Body of pancreas (tissue), 4 donors: ENCODE measurements at regions not wholly inside any gene's neighbourhood (a gene's known extent, or its start where the extent isn't known, plus 50 kb on each side); places are given as distances from the start of the nearest gene placed in this dataset.
"Not testable (repeated sequence)": the region's sequence is repeated elsewhere in the genome, so short reads cannot be mapped to it uniquely, and the experiment has no call there.

Source experiments
- ATAC-seq: fragments of 150-250 bp; one replicate; pipeline ENCODE4 v1.9.1; 2016
- DNase-seq, 4 donors: peaks; one replicate each; pipeline ENCODE4 v3.0.0-alpha.2; 2019
- H3K27ac ChIP-seq, 4 donors: fragments of 200-600 bp; sonication (generic); 1 replicate in 3 of 4; 2 replicates in 1 of 4; pipeline versions ENCODE4 v1.5.1 to v1.6.1; 2016 to 2019; ENCODE audit warnings: mild to moderate bottlenecking in 1 of 4, mixed read lengths in 1 of 4, moderate library complexity in 1 of 4
- H3K27me3 ChIP-seq, 2 donors: fragments of 200-600 bp; sonication (generic); one replicate each; pipeline ENCODE4 v1.6.0; 2016; ENCODE audit warnings: mild to moderate bottlenecking in 1 of 2
- H3K36me3 ChIP-seq, 2 donors: fragments of 200-600 bp; sonication (generic); replicated peaks in 1 of 2; 2 replicates each; pipeline ENCODE4 v1.5.1; 2016; ENCODE audit warnings: low read depth in 2 of 2; ENCODE audit not compliant: insufficient read depth in 1 of 2
- H3K4me1 ChIP-seq: fragments of 200-600 bp; sonication (generic); one replicate; pipeline ENCODE4 v1.6.0; 2016
- H3K4me3 ChIP-seq, 2 donors: fragments of 200-600 bp; sonication (generic); 1 replicate in 1 of 2; 2 replicates in 1 of 2; pipeline ENCODE4 v1.5.1; 2016 to 2019
- H3K9me3 ChIP-seq, 3 donors: fragments of 200-600 bp; sonication (generic); 1 replicate in 2 of 3; 2 replicates in 1 of 3; pipeline ENCODE4 v1.5.1; 2016
- CTCF ChIP-seq, 7 experiments: fragments of 450-650 bp in 4 of 7; fragments of 200-600 bp in 3 of 7; sonication (generic) in 3 of 7; IDR thresholded peaks; one replicate each; pipeline ENCODE4 v1.5.1; 2016 to 2019; ENCODE audit warnings: antibody characterized with exemption in 7 of 7
- POLR2A ChIP-seq, 3 donors: fragments of 450-650 bp; IDR thresholded peaks; one replicate each; pipeline ENCODE4 v1.6.1; 2016; ENCODE audit warnings: antibody characterized with exemption in 3 of 3, mild to moderate bottlenecking in 2 of 3
- WGBS, 2 donors: methylation state at CpG; one replicate each; pipeline ENCODE4 v1.1.5; 2017; 5-methylcytosine and 5-hydroxymethylcytosine counted together
- intact Hi-C: fragments of 100-400 bp; cut with DNase I; formaldehyde crosslinking; loops from one replicate; pipeline ENCODE4 v1.15.1; 2023

GRCh38 chr5:153373130-153373498, 117.4 kb upstream of the GRIA1 start:
- no peak for TF ChIP-seq POLR2A (IDR thresholded peaks at IDR 0.05)
- TF ChIP-seq CTCF (IDR thresholded peaks at IDR 0.05) = no peak
- no peak for DNase-seq
- H3K27me3 ChIP-seq = no peaks in the 10 kb centered on the region
- 24 to 25% methylated on average over 4 of the region's 4 CpGs for WGBS, 2 donors
- intact Hi-C loops = no loop called here
- H3K9me3 ChIP-seq = no peaks in the 10 kb centered on the region
- no peak overlapping the region for H3K4me3 ChIP-seq
- no peak overlapping the region for H3K27ac ChIP-seq
- H3K4me1 ChIP-seq = peaks cover 4% of the 10 kb centered on the region
- no peak for ATAC-seq
- H3K36me3 ChIP-seq = no peaks in the 10 kb centered on the region

DNA sequence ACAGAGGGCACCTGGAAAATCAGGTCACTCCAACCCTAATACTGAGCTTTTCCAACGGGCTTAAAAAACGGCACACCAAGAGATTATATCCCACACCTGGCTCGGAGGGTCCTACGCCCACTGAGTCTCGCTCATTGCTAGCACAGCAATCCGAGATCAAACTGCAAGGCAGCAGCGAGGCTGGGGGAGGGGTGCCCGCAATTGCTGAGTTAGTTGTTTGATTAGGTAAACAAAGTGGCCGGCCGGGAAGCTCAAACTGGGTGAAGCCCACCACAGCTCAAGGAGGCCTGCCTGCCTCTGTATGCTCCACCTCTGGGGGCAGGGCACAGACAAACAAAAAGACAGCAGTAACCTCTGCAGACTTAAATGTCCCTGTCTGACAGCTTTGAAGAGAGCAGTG, 108.8 kb upstream of the GRIA1 start:
- H3K4me3 ChIP-seq, H3K9me3 ChIP-seq, H3K4me1 ChIP-seq, H3K27me3 ChIP-seq, H3K27ac ChIP-seq, DNase-seq, ATAC-seq, H3K36me3 ChIP-seq, intact Hi-C loops: not testable (repeated sequence)
- WGBS, 2 donors = 66 to 80% methylated on average over 3 to 10 of the region's 10 CpGs

- TF ChIP-seq POLR2A (IDR thresholded peaks at IDR 0.05) = no peak
- TF ChIP-seq CTCF (IDR thresholded peaks at IDR 0.05) = no peak
- Histone ChIP-seq H3K9me3 (no peaks in the 10 kb centered on the region), H3K27ac (no peak overlapping the region), H3K4me3 (no peak overlapping the region), H3K27me3 (no peaks in the 10 kb centered on the region), H3K36me3 (no peaks in the 10 kb centered on the region), H3K4me1 (no peaks in the 10 kb centered on the region)
- intact Hi-C loops = no loop called here
- ATAC-seq = no peak
- no peak for DNase-seq
Measured at GRCh38 chr5:153390569-153390968, 99.9 kb upstream of the GRIA1 start.

DNA sequence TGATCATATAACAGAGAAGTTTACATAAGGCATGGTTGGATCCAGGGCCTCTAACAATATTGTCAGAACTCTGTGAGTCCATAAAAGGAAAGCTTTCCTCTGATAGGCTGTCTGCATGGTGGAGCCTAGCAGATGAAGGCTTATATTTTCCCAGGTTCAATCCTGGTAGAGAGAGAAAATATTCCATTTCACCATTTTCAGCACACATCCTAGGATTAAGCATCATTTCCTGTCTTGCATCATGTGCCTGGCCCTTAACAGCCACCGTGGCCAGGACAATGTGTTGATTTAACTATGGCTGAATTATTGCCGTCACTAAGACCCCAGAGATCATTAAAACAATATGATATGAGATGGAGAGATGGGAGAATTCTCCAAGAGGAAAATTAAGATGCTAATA, 90.9 kb upstream of the GRIA1 start:
- DNase-seq = no peak
- no peak for ATAC-seq
- Histone ChIP-seq H3K4me1 (no peaks in the 10 kb centered on the region), H3K9me3 (no peaks in the 10 kb centered on the region), H3K4me3 (no peak overlapping the region), H3K36me3 (no peaks in the 10 kb centered on the region), H3K27me3 (no peaks in the 10 kb centered on the region), H3K27ac (no peak overlapping the region)
- WGBS, 2 donors = 53 to 72% methylated on average over 2 of the region's 2 CpGs
- intact Hi-C loops = no loop called here
- TF ChIP-seq CTCF (IDR thresholded peaks at IDR 0.05) = no peak
- no peak for TF ChIP-seq POLR2A (IDR thresholded peaks at IDR 0.05)

GRCh38 chr5:153400931-153401330, 89.5 kb upstream of the GRIA1 start:
- ATAC-seq = no peak
- 67 to 87% methylated on average over 2 of the region's 2 CpGs for WGBS, 2 donors
- Histone ChIP-seq H3K9me3 (no peaks in the 10 kb centered on the region), H3K36me3 (no peaks in the 10 kb centered on the region), H3K27me3 (no peaks in the 10 kb centered on the region), H3K4me3 (no peak overlapping the region), H3K4me1 (no peaks in the 10 kb centered on the region), H3K27ac (no peak overlapping the region)
- intact Hi-C loops = no loop called here
- TF ChIP-seq CTCF (IDR thresholded peaks at IDR 0.05) (no peak), POLR2A (IDR thresholded peaks at IDR 0.05) (no peak)
- no peak for DNase-seq
